ENCODE measurements at regions not wholly inside any gene's neighbourhood (a gene's known extent, or its start where the extent isn't known, plus 50 kb on each side); places are given as distances from the start of the nearest gene placed in this dataset.
A peak's percentile ranks its signal among the peaks of the same experiment; 100 is the strongest.

DNA sequence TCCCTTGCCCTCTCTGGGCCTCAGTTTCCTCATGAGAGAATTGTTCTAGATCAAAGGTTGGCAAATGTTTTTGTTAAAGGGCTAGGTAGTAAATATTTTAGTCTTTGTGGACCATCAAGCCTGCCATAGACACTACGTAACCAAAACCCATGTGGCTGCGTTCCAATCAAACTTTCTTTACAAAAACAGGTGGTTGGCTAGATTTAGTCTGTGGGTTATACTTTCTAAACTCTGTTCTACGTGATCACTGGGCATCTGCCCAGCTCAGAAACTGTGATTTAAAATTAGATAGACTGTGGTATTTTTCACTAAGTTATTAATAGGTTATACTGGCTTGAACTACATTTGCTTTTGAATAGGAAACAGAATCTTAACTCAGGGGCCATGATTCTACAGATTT is 149.8 kb upstream of the DCC start:
- TF ChIP-seq, protein P1, sequence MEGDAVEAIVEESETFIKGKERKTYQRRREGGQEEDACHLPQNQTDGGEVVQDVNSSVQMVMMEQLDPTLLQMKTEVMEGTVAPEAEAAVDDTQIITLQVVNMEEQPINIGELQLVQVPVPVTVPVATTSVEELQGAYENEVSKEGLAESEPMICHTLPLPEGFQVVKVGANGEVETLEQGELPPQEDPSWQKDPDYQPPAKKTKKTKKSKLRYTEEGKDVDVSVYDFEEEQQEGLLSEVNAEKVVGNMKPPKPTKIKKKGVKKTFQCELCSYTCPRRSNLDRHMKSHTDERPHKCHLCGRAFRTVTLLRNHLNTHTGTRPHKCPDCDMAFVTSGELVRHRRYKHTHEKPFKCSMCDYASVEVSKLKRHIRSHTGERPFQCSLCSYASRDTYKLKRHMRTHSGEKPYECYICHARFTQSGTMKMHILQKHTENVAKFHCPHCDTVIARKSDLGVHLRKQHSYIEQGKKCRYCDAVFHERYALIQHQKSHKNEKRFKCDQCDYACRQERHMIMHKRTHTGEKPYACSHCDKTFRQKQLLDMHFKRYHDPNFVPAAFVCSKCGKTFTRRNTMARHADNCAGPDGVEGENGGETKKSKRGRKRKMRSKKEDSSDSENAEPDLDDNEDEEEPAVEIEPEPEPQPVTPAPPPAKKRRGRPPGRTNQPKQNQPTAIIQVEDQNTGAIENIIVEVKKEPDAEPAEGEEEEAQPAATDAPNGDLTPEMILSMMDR (conservative IDR thresholded peaks at IDR 0.05) = no peak

DNA sequence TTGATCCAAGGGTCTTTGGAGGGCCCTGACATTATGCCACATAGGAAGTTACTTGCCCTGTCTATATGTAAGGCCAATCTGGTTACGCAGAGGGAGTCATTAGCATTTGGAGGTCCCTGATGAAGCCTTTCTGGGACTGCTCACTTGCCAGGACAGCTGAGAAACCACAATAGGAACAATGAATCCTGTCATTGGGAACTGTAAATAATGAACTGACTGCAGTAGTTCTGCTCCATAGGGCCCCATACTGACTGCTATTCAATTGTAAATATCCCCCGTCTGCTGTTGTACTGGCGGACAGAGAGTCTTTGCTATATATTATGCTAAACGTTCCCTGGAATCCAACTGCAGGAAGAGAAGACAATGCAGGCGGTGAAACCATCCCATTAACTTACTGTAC is 149.4 kb upstream of the DCC start:
- H3K9me3 ChIP-seq (ENCODE audit: control insufficient read depth, low read length) = no peaks in the 10 kb centered on the region
- TF ChIP-seq, protein P1 (conservative IDR thresholded peaks at IDR 0.05) = no peak
- H3K4me1 ChIP-seq (ENCODE audit: control insufficient read depth, insufficient read depth, low read length) = no peaks in the 10 kb centered on the region
- H3K36me3 Mint-ChIP-seq (ENCODE audit: low read depth) = no peaks in the 10 kb centered on the region
- H3K9ac ChIP-seq (ENCODE audit: extremely low read depth, low read length, poor library complexity, severe bottlenecking) = no peak overlapping the region
- no peaks in the 10 kb centered on the region for H3K4me1 Mint-ChIP-seq
- DNase-seq = no peak
- no peaks in the 10 kb centered on the region for H3K9me3 Mint-ChIP-seq
- no peaks in the 10 kb centered on the region for H3K27me3 ChIP-seq (ENCODE audit: control insufficient read depth, insufficient read depth, low read length, poor library complexity, severe bottlenecking)
- 71 to 80% methylated on average over 2 to 5 of the region's 5 CpGs for WGBS, 2 experiments (ENCODE audit: insufficient coverage in 1 of 2, insufficient read length in 1 of 2)
- no peak overlapping the region for H3K4me3 Mint-ChIP-seq
- H3K27me3 Mint-ChIP-seq (ENCODE audit: insufficient read depth) = peaks cover 2% of the 10 kb centered on the region
- no peak overlapping the region for H3K4me3 ChIP-seq (ENCODE audit: low read length)
- H3K36me3 ChIP-seq (ENCODE audit: control insufficient read depth, insufficient read depth, low read length) = no peaks in the 10 kb centered on the region
- peak overlapping the region; percentile 31 for H3K27ac Mint-ChIP-seq
- peak overlapping the region; percentile 79 for H3K27ac ChIP-seq (ENCODE audit: low read depth, low read length)

More for the DNA sequence above, 149.8 kb upstream of the DCC start:
- no peak for DNase-seq
- Mint-ChIP-seq H3K4me3 (no peak overlapping the region), H3K27ac (peak overlapping the region; percentile 31), H3K9me3 (no peaks in the 10 kb centered on the region), H3K27me3 (ENCODE audit: insufficient read depth) (peaks cover 2% of the 10 kb centered on the region), H3K36me3 (ENCODE audit: low read depth) (no peaks in the 10 kb centered on the region), H3K4me1 (no peaks in the 10 kb centered on the region)
- no peak overlapping the region for H3K9ac ChIP-seq (ENCODE audit: extremely low read depth, low read length, poor library complexity, severe bottlenecking)
- H3K27ac ChIP-seq (ENCODE audit: low read depth, low read length) = peak overlapping the region; percentile 74
- H3K4me3 ChIP-seq (ENCODE audit: low read length) = no peak overlapping the region
- WGBS, 2 experiments (ENCODE audit: insufficient coverage in 1 of 2, insufficient read length in 1 of 2) = 93% methylated on average over 3 of the region's 3 CpGs; no CpG with 5 or more reads in 1 of the 2 experiments
- no peaks in the 10 kb centered on the region for H3K36me3 ChIP-seq (ENCODE audit: control insufficient read depth, insufficient read depth, low read length)
- H3K4me1 ChIP-seq (ENCODE audit: control insufficient read depth, insufficient read depth, low read length) = no peaks in the 10 kb centered on the region
- H3K27me3 ChIP-seq (ENCODE audit: control insufficient read depth, insufficient read depth, low read length, poor library complexity, severe bottlenecking) = no peaks in the 10 kb centered on the region
- H3K9me3 ChIP-seq (ENCODE audit: control insufficient read depth, low read length) = no peaks in the 10 kb centered on the region

DNA sequence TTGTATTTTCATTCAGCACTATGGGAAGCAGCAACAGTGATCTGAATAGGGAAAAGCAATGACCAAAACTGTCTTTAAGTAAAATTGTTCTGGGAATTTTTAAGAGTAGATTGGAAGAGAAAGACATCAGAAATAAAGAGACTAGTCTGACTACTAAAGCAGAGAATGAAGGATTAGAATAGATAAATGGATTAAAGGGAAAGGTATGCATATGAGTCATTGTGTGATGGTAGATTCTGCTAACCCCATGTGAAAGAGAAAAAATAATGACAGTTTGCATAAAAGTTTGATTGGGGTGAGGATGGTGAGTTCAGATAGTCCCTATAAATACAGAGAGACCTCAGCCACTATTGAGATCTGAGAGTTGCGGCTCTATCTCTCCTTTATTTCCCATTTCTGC is 139.6 kb upstream of the DCC start:
- Histone ChIP-seq H3K9me3 (ENCODE audit: control insufficient read depth, low read length) (no peaks in the 10 kb centered on the region), H3K27ac (ENCODE audit: low read depth, low read length) (no peak overlapping the region)

More for the DNA sequence above, 139.6 kb upstream of the DCC start:
- H3K9me3 Mint-ChIP-seq = peaks cover 4% of the 10 kb centered on the region
- H3K36me3 Mint-ChIP-seq (ENCODE audit: low read depth) = no peaks in the 10 kb centered on the region
- H3K27me3 Mint-ChIP-seq (ENCODE audit: insufficient read depth) = no peaks in the 10 kb centered on the region
- H3K4me3 Mint-ChIP-seq = no peak overlapping the region
- peaks cover 9% of the 10 kb centered on the region for H3K4me1 Mint-ChIP-seq
- Histone ChIP-seq H3K36me3 (ENCODE audit: control insufficient read depth, insufficient read depth, low read length) (no peaks in the 10 kb centered on the region), H3K27me3 (ENCODE audit: control insufficient read depth, insufficient read depth, low read length, poor library complexity, severe bottlenecking) (no peaks in the 10 kb centered on the region), H3K4me1 (ENCODE audit: control insufficient read depth, insufficient read depth, low read length) (peaks cover 3% of the 10 kb centered on the region), H3K9ac (ENCODE audit: extremely low read depth, low read length, poor library complexity, severe bottlenecking) (no peak overlapping the region), H3K4me3 (ENCODE audit: low read length) (no peak overlapping the region)
- 82% methylated on average over 1 of the region's 1 CpG; no CpG with 5 or more reads in 1 of the 2 experiments for WGBS, 2 experiments (ENCODE audit: insufficient coverage in 1 of 2, insufficient read length in 1 of 2)
- peak overlapping the region; percentile 30 for H3K27ac Mint-ChIP-seq
- TF ChIP-seq, protein P1 (conservative IDR thresholded peaks at IDR 0.05) = no peak
- no peak for DNase-seq
